ENCODE measurements at regions not wholly inside any gene's neighbourhood (a gene's known extent, or its start where the extent isn't known, plus 50 kb on each side); places are given as distances from the start of the nearest gene placed in this dataset.

GRCh38 chr7:42831718-42832522 lies 80.0 kb downstream of the C7orf25 start:
- Histone ChIP-seq H3K4me1 (ENCODE audit: control insufficient read depth, extremely low read depth, insufficient read depth, low read length) (no peaks in the 10 kb centered on the region), H3K79me2 (ENCODE audit: control insufficient read depth, insufficient read depth, low read length) (no peaks in the 10 kb centered on the region), H3K27ac (ENCODE audit: insufficient read depth, low read depth, low read length) (no peak overlapping the region), H3K27me3 (ENCODE audit: control insufficient read depth in 2 of 2, insufficient read depth in 2 of 2, low read length in 2 of 2) (peaks cover 0 to 5% of the 10 kb centered on the region in 2 experiments), H3K9me1 (replicated peaks; ENCODE audit: control insufficient read depth, extremely low read depth, insufficient read depth, low read length) (no peaks in the 10 kb centered on the region), H3K4me2 (ENCODE audit: insufficient read depth, low read length) (no peak overlapping the region), H3K9me3 (replicated peaks; ENCODE audit: control insufficient read depth, insufficient read depth, low read length) (no peaks in the 10 kb centered on the region), H3K4me3 (replicated peaks in 1 of 3; ENCODE audit: insufficient read depth in 1 of 3, low read depth in 1 of 3, low read length in 3 of 3) (no peak overlapping the region), H3K9ac (replicated peaks; ENCODE audit: extremely low read depth, insufficient read depth, low read length) (no peak overlapping the region), H2AFZ (ENCODE audit: low read depth, low read length) (no peak overlapping the region), H3K36me3 (ENCODE audit: control insufficient read depth in 2 of 2, extremely low read depth in 1 of 2, insufficient read depth in 2 of 2, low read length in 2 of 2) (no peaks in the 10 kb centered on the region), H4K20me1 (replicated peaks; ENCODE audit: control insufficient read depth, extremely low read depth, insufficient read depth, low read length) (no peaks in the 10 kb centered on the region)
- POLR2A ChIA-PET: no interaction called here
- TF ChIP-seq CTCF (IDR thresholded peaks at IDR 0.05; ENCODE audit: extremely low read depth in 1 of 2, insufficient read depth in 1 of 2, low read depth in 1 of 2, low read length in 2 of 2): peak; percentile 10 to 32
- no peak for TF ChIP-seq MYC (IDR thresholded peaks at IDR 0.05; ENCODE audit: low read depth, low read length)
- TF ChIP-seq POLR2AphosphoS5 (IDR thresholded peaks at IDR 0.05; ENCODE audit: insufficient read depth, low read depth, low read length): no peak
- TF ChIP-seq MAX (IDR thresholded peaks at IDR 0.05; ENCODE audit: insufficient read depth, insufficient read length): no peak
- TF ChIP-seq EZH2 (IDR thresholded peaks at IDR 0.05; ENCODE audit: borderline replicate concordance, low read depth, low read length, severe bottlenecking): no peak
- dilution Hi-C loops (cut with MboI; ENCODE audit: extremely low pct_ligation_motif_present, low sequenced_read_pairs): no loop called here
- BruUV-seq (replicated peaks): no TSS peak
- intact Hi-C loops (cut with micrococcal nuclease): loop anchor here (1.0 kb wide), 1 partner anchor 892 kb away; no protein-coding TSS in a partner anchor
- FAIRE-seq (no peak), DNase-seq (ENCODE audit: low read depth, low spot score) (peak; percentile 10)
- CTCF ChIA-PET: interaction anchor here (0.9 to 7.3 kb wide), 8 partner anchors 11 to 891 kb away, joined by 3 to 89 read pairs (median 8); no protein-coding TSS in a partner anchor
